Cardiac muscle cell (in vitro differentiated cells and primary cell): ENCODE measurements at regions not wholly inside any gene's neighbourhood (a gene's known extent, or its start where the extent isn't known, plus 50 kb on each side); places are given as distances from the start of the nearest gene placed in this dataset.

Experiments
- DNase-seq, 2 donors: peaks; one replicate each; pipeline versions ENCODE4 v3.0.0 to v3.0.0-alpha.2; 2010 to 2017; ENCODE audit warnings: low read depth in 1 of 2, low spot score in 1 of 2
- H3K27ac ChIP-seq: fragments of 200-600 bp; sonication (generic); 2 replicates; pipeline ENCODE4 v1.5.1; 2016
- H3K27me3 ChIP-seq: fragments of 200-600 bp; sonication (generic); 2 replicates; pipeline ENCODE4 v1.6.0; 2016; ENCODE audit warnings: control low read depth
- H3K36me3 ChIP-seq: fragments of 200-600 bp; sonication (generic); 2 replicates; pipeline ENCODE4 v1.5.1; 2016; ENCODE audit warnings: control low read depth
- H3K4me1 ChIP-seq: fragments of 200-600 bp; sonication (generic); 2 replicates; pipeline ENCODE4 v1.8.1; 2017; ENCODE audit warnings: low read depth, mild to moderate bottlenecking, mixed run types
- H3K4me3 ChIP-seq: fragments of 200-600 bp; sonication (generic); 2 replicates; pipeline ENCODE4 v1.5.1; 2016; ENCODE audit warnings: mild to moderate bottlenecking
- H3K9me3 ChIP-seq: fragments of 200-600 bp; sonication (generic); 2 replicates; pipeline ENCODE4 v1.5.1; 2017; ENCODE audit warnings: low read depth, mild to moderate bottlenecking, control low read depth
- TF ChIP-seq, protein P1 (sequence below): IDR thresholded peaks from 2 replicates; pipeline ENCODE4 v1.5.1; 2012; ENCODE audit warnings: low read depth, mild to moderate bottlenecking, low read length

DNA sequence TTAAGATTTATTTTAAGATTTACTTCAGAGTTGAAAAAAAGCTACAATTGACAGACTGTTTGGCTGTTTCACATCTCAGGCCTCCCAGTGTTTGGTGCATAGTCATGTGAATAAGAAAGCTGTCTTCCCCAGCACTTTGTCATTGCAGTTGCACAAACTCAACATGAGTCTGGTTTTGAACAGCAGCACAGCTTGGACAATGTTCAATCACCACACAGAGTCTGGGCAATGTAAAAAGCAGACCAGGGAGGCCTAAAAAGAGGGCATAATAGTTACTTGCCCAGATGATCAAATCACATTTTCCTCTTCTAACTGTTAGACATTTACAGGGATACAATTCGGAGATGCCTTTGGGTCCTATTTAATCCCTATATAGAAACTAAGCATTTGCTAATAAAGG, 1055.0 kb downstream of the RPA4 start:
- Histone ChIP-seq H3K36me3 (no peaks in the 10 kb centered on the region), H3K27me3 (no peaks in the 10 kb centered on the region), H3K27ac (no peak overlapping the region), H3K4me1 (no peaks in the 10 kb centered on the region), H3K4me3 (no peak overlapping the region), H3K9me3 (no peaks in the 10 kb centered on the region)
- DNase-seq, result no peak
- TF ChIP-seq, protein P1, sequence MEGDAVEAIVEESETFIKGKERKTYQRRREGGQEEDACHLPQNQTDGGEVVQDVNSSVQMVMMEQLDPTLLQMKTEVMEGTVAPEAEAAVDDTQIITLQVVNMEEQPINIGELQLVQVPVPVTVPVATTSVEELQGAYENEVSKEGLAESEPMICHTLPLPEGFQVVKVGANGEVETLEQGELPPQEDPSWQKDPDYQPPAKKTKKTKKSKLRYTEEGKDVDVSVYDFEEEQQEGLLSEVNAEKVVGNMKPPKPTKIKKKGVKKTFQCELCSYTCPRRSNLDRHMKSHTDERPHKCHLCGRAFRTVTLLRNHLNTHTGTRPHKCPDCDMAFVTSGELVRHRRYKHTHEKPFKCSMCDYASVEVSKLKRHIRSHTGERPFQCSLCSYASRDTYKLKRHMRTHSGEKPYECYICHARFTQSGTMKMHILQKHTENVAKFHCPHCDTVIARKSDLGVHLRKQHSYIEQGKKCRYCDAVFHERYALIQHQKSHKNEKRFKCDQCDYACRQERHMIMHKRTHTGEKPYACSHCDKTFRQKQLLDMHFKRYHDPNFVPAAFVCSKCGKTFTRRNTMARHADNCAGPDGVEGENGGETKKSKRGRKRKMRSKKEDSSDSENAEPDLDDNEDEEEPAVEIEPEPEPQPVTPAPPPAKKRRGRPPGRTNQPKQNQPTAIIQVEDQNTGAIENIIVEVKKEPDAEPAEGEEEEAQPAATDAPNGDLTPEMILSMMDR, result no peak

DNA sequence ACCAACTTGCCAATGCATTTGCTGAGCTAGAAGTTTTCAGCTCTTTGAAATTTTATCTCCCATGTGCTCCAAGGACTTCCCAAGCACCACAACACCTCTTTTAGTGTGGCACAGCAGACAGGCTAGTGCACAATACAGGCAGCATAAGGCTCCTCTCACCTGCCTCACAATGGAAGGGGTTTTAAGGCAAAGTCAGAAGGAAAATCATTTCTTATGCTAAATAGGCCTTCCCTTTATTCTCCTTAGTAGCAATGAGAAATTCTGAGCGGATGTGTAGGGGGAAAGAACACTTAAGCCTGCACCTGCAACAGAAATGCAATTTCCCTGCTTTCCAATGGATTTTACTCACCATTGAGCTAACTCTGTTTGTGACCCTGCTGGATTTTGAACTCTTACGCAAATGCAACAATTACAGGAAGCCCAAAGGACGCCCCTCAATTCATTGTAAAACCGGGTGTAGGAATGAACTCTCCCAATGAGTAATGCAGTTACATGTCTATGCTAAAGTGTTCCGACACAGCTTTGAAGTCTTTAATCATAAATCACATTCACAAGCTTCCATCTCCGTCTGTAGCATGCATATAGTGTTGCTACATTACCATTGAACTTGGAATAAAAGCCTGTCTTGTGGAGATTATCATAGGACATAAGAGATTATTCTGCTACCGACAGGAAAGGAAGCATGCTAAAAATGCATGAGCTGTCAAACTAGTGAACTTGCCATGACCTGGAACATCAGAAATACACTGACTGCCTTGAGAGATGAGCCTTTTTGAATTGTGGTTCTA, 1084.9 kb downstream of the RPA4 start:
- no peak overlapping the region for H3K27ac ChIP-seq
- no peak overlapping the region for H3K4me3 ChIP-seq
- no peaks in the 10 kb centered on the region for H3K9me3 ChIP-seq
- H3K4me1 ChIP-seq, result no peaks in the 10 kb centered on the region
- TF ChIP-seq, protein P1, result no peak
- H3K27me3 ChIP-seq, result no peaks in the 10 kb centered on the region
- no peaks in the 10 kb centered on the region for H3K36me3 ChIP-seq
- DNase-seq, result no peak

DNA sequence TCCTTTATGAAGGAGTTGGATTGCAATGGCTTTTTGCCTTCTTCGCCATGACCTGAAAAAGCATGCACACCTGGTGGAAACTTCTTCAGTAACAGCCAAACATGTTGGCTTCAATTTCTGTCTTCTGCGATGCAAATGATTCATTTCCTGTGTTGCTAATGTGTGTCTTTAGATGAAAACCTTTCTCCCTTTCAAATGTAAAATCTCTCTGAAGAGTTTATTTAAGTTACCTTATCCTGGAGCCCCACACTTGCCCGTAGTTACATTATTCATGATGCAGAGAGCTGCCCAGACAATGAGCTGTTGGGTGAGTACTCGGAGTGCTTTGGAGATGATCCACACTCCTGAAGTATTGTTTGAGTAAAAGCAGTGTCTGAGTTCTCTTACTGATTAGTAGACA, 1100.9 kb downstream of the RPA4 start:
- H3K9me3 ChIP-seq, result no peaks in the 10 kb centered on the region
- H3K4me3 ChIP-seq, result no peak overlapping the region
- DNase-seq, result no peak
- no peaks in the 10 kb centered on the region for H3K27me3 ChIP-seq
- H3K4me1 ChIP-seq, result peaks cover 5% of the 10 kb centered on the region
- TF ChIP-seq, protein P1, result no peak
- H3K36me3 ChIP-seq, result no peaks in the 10 kb centered on the region
- H3K27ac ChIP-seq, result no peak overlapping the region

DNA sequence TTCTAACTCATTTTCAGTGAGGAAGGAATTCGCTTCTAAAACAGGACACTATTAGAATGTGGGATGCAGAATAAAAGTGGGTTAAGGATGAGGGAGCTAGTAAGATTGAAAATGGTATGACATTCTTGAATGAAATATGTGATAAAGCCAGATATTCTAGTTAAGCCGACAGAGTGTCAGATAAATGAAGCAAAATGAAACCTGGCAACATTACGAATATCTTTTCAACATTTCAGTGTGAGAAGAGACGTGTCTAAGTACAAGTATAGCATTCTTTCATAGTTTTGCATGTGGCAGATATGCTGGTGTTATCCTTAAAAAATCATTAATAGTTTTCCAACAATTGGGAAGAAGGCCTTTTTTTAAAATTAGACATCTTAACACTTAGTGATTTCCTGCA, 1101.4 kb downstream of the RPA4 start:
- H3K27me3 ChIP-seq, result no peaks in the 10 kb centered on the region
- DNase-seq, result no peak
- TF ChIP-seq, protein P1, result no peak
- no peak overlapping the region for H3K27ac ChIP-seq
- H3K4me3 ChIP-seq, result no peak overlapping the region
- H3K36me3 ChIP-seq, result no peaks in the 10 kb centered on the region
- no peaks in the 10 kb centered on the region for H3K9me3 ChIP-seq
- peaks cover 5% of the 10 kb centered on the region for H3K4me1 ChIP-seq

DNA sequence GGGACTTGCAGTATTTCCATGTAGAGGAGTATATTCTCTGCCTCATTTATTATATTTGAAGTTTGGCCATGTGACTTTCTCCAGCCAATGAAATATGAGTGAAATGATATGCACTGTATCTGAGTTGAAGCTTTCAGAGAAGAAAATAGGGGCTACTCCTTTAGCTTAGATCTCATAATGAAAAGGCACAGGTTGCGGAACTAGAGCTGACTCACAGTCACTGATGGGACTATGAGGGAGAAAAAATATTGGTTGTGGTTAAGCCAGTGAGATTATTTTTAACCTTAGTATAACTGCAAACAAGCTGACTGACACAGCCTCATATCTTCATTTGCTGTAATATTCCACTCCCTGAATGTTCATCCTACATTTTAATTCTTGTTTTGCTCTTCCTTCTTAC, 1104.3 kb downstream of the RPA4 start:
- no peaks in the 10 kb centered on the region for H3K27me3 ChIP-seq
- no peak overlapping the region for H3K27ac ChIP-seq
- H3K9me3 ChIP-seq, result no peaks in the 10 kb centered on the region
- H3K36me3 ChIP-seq, result no peaks in the 10 kb centered on the region
- H3K4me1 ChIP-seq, result peaks cover 5% of the 10 kb centered on the region
- no peak for DNase-seq
- TF ChIP-seq, protein P1, result no peak
- H3K4me3 ChIP-seq, result no peak overlapping the region
